ENCODE measurements at regions not wholly inside any gene's neighbourhood (a gene's known extent, or its start where the extent isn't known, plus 50 kb on each side); places are given as distances from the start of the nearest gene placed in this dataset.

DNA sequence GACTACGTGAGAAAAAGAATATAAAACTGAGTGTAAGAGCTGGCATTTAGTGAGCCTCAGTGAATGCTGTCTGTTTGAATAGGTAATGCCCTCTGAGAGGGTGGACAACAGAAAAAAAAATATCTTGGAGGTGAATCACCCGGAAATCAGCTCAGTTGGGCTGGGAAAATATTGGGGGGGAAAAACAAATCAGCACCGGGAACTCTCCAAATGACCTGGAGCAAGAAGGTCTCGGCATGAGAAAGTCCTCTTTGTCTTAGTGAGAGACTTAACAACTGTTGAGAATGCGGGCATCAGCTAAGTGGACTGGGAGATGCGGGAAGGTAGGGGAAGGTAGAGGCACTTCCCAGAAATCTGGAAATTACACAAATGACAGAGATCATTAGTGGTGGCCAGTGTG lies 109.4 kb upstream of the POU3F3 start:
- no peak overlapping the region for H3K27ac Mint-ChIP-seq
- no peak for DNase-seq
- no peaks in the 10 kb centered on the region for H3K36me3 Mint-ChIP-seq
- CTCF ChIA-PET = no interaction called here
- H3K9me3 Mint-ChIP-seq = no peaks in the 10 kb centered on the region
- H3K27me3 Mint-ChIP-seq = no peaks in the 10 kb centered on the region
- H3K4me1 Mint-ChIP-seq = no peaks in the 10 kb centered on the region
- no peak overlapping the region for H3K4me3 Mint-ChIP-seq

DNA sequence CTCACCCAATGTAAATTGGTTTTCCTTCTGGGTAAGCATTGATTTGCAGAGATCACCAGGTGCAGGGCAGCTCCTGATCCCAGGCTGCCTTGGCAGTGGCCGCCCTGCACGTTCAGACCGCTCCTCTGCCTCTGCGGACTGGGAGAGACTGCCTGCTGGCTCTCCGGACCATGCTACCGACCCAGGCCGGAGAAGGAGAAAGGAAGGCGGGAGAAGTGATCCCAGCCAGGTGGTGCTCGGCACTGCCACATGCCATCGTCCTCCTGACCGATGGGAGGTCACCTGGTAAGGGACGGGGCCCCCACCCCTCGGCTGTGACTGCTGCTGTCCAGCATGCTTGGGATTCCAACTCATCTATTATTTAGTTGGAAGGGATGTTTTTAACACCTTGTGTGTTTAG lies 108.1 kb upstream of the POU3F3 start:
- DNase-seq = no peak
- H3K27ac Mint-ChIP-seq = no peak overlapping the region
- H3K36me3 Mint-ChIP-seq = no peaks in the 10 kb centered on the region
- no peaks in the 10 kb centered on the region for H3K27me3 Mint-ChIP-seq
- no peak overlapping the region for H3K4me3 Mint-ChIP-seq
- CTCF ChIA-PET = no interaction called here
- no peaks in the 10 kb centered on the region for H3K9me3 Mint-ChIP-seq
- H3K4me1 Mint-ChIP-seq = no peaks in the 10 kb centered on the region

DNA sequence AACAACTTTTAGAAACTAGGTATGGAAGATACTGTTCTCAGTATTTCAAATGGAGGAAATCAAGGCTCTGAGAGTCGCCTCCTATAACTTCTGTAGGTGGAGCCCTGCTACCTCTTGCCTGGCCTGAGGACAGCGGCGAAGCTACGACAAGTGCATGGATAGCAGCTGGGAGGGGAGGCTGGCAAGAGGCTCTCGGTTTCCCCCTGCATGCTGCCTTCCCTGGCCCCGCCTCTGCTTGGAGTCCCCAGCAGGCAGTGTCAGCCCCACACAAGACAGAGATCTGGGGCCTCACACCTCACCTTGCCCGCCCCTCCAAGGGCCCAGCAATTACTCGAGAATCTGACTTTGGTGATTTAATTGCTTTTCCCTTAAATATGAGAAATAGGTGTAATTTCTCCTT lies 107.6 kb upstream of the POU3F3 start:
- H3K9me3 Mint-ChIP-seq = no peaks in the 10 kb centered on the region
- no peaks in the 10 kb centered on the region for H3K36me3 Mint-ChIP-seq
- DNase-seq = no peak
- CTCF ChIA-PET = no interaction called here
- no peaks in the 10 kb centered on the region for H3K4me1 Mint-ChIP-seq
- H3K27me3 Mint-ChIP-seq = no peaks in the 10 kb centered on the region
- H3K4me3 Mint-ChIP-seq = no peak overlapping the region
- H3K27ac Mint-ChIP-seq = no peak overlapping the region

DNA sequence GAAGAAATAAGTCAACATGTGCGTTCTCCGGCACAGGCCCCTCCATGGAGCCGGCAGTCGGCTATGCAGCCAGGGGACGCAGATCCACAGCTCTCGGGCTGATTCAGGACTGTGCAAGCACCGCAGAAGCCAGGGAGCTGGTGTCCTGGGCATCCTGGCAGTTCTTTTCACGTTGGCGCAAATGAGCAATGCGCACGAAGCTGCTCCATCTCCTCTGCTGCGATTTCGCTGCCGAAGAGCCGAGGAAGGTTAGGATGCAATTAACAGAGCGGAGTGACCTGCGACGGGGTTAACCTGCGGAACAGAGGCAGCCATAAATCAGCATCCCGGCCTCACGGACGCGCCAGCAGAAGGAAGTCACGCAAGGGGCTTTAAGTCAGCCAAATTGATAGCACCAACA lies 107.1 kb upstream of the POU3F3 start:
- CTCF ChIA-PET = no interaction called here
- Mint-ChIP-seq H3K9me3 (no peaks in the 10 kb centered on the region), H3K27ac (no peak overlapping the region), H3K4me3 (no peak overlapping the region), H3K36me3 (no peaks in the 10 kb centered on the region), H3K4me1 (no peaks in the 10 kb centered on the region), H3K27me3 (no peaks in the 10 kb centered on the region)
- DNase-seq = no peak

DNA sequence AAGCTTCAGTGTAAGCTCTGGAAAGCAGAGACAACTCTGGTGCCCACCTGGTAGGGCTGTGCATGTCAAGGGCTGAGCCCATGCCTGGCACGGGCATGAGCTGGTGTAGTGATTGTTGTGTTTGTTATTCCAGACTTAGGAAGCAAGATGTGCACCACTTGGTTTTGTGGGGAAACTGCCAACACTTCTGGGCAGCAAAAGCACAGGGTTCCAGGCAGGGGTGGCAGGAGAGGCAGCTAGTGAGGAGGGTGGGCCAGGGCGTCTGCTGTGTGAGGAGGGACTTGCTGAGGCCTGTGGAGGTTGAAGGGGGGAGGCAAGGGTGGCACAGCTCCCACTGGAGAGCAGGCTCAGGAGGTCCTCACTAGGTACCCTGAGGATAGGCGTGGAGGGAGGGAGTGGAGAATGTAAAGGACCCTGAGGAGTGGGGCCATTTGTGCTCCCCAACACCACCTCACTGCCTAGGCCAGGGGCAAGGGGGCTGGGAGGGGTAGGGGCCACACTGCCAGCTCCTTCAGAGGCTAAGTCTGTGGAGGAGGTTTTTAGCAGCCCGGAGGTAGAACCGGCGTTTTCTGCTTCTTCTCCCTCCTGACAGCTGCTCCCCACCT lies 104.0 kb upstream of the POU3F3 start:
- CTCF ChIA-PET = no interaction called here

DNA sequence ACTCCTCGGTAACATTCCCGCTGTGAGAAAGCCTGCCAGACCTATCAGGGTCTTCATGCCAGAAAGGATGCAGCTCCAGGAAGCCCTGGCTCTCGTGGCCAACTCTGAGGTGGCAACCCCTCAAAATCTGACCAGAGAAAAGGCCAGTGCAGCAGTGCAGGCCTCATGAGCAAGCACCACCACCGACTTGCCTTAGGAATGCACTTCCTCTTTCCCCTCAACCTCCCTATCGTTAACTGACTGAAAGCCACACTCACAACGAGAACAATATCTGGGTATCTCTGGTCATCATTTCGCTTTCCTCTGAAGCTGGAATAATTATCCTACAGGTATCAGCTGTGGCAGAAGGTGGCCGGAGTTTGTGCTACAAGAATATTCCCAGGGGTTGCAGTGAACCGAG lies 101.4 kb upstream of the POU3F3 start:
- DNase-seq = no peak
- CTCF ChIA-PET = no interaction called here
- H3K4me3 Mint-ChIP-seq = no peak overlapping the region
- peaks cover 8% of the 10 kb centered on the region for H3K27me3 Mint-ChIP-seq
- H3K27ac Mint-ChIP-seq = no peak overlapping the region
- no peaks in the 10 kb centered on the region for H3K4me1 Mint-ChIP-seq
- H3K36me3 Mint-ChIP-seq = no peaks in the 10 kb centered on the region
- no peaks in the 10 kb centered on the region for H3K9me3 Mint-ChIP-seq

More for the DNA sequence above, 104.0 kb upstream of the POU3F3 start:
- no peaks in the 10 kb centered on the region for H3K36me3 Mint-ChIP-seq
- H3K9me3 Mint-ChIP-seq = no peaks in the 10 kb centered on the region
- H3K27ac Mint-ChIP-seq = no peak overlapping the region
- no peak for DNase-seq
- no peak overlapping the region for H3K4me3 Mint-ChIP-seq
- no peaks in the 10 kb centered on the region for H3K4me1 Mint-ChIP-seq
- H3K27me3 Mint-ChIP-seq = peaks cover 3% of the 10 kb centered on the region

DNA sequence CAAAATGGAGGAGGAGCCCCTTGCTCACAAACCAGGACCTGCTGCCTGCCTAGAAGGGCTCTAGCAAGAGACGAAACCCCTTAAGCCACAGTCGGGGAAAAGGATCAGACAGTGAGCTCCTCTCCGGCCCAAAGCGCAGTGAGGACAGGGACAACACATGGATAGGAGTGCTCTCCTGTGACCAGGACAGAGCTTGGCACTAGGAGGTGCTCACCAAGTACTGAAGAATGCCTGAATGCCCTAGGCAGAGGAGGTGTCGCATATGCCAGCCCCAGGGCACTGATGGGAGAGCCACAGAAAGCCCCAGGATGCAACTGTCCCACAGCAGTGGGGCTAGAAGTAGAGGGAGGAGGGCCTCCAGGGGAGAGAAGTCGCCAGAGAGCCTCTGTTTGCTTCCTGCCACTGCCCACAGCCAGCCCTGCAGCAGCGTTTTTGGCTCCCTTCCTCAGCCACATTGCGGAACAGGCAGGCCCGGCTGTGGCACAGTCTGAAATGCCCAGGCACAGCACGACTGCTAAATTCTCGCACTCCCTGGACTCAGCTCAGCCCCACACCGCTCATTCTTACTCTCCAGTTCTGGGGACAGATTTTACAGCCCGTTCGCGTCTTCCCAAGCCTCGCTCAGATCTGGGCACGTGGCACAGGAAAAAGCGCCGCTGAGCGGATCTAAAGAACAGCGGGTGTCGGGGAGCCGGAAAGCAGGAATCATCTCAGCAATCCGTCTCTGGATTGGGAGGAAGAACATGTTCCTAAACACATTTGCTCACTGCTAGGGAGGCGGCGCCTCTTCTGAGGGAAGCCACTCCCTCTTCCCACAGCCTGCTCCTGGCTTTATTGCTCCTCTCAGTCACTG lies 98.7 kb upstream of the POU3F3 start:
- peaks cover 8% of the 10 kb centered on the region for H3K27me3 Mint-ChIP-seq
- H3K4me1 Mint-ChIP-seq = no peaks in the 10 kb centered on the region
- no peak for DNase-seq
- CTCF ChIA-PET = no interaction called here
- no peak overlapping the region for H3K27ac Mint-ChIP-seq
- H3K4me3 Mint-ChIP-seq = no peak overlapping the region
- H3K36me3 Mint-ChIP-seq = no peaks in the 10 kb centered on the region
- H3K9me3 Mint-ChIP-seq = no peaks in the 10 kb centered on the region

DNA sequence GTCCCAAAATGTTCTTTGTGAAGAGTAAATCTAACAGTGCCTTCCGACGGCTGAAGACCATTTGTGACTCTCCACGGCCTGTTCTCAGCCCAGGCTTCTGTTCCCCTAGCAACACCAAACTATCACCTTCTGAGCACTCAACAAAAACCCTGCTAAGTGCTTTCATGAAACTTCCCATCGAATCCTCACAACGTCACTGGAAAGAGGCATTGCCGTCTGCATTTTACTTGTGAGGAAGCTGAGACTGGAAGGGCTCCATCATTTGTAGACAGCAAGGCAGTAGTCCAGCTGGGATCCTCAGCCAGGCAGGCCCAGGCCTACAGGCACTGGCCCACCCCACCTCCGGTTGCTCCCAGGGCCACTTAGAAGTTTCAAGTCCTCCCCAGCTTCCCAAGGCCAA lies 97.8 kb upstream of the POU3F3 start:
- Mint-ChIP-seq H3K4me3 (no peak overlapping the region), H3K36me3 (no peaks in the 10 kb centered on the region), H3K4me1 (no peaks in the 10 kb centered on the region), H3K27me3 (peaks cover 11% of the 10 kb centered on the region), H3K27ac (no peak overlapping the region), H3K9me3 (no peaks in the 10 kb centered on the region)
- CTCF ChIA-PET = no interaction called here
- no peak for DNase-seq

DNA sequence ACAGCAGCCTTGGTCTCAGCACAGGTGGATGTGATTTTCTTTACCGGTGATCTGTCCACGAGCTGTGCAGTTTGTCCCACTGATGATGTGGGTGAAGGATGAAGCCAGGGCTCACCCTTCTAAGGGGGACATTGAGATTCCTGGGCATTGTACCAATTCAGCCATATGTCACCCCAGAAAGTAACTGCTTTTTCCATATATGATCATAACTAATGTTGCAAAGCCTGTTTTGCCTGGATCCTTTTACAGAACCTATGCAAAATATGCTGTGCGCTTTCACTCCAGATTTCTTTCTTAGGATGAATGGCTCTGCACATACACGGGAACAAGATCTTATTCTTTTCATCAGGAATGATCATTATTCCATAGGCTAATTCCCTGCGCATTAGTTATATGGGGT lies 96.9 kb upstream of the POU3F3 start:
- H3K27me3 Mint-ChIP-seq = peaks cover 11% of the 10 kb centered on the region
- no peaks in the 10 kb centered on the region for H3K9me3 Mint-ChIP-seq
- DNase-seq = no peak
- no peaks in the 10 kb centered on the region for H3K36me3 Mint-ChIP-seq
- no peaks in the 10 kb centered on the region for H3K4me1 Mint-ChIP-seq
- H3K27ac Mint-ChIP-seq = no peak overlapping the region
- CTCF ChIA-PET = no interaction called here
- no peak overlapping the region for H3K4me3 Mint-ChIP-seq

DNA sequence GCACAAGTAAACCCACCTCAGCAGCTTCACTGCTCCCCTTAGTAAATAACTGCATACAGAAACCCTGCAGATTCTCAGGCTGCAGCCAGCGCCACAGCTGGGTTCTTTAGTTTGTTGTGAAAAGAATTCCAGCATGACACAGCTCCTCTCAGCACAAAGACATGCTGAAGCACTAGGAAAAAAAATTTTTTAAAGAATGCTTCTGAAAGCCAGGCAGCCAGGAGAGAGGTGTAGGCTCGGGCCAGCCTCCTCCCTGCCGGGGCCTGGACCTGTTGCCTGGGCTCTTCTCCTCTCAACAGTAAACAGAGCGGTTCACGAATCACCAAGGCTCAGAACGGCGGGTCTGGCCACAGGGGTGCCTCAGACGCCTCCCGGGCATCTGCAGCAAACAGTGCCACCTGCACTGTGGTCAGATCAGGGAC lies 95.7 kb upstream of the POU3F3 start:
- Mint-ChIP-seq H3K27me3 (peaks cover 11% of the 10 kb centered on the region), H3K27ac (no peak overlapping the region), H3K4me3 (no peak overlapping the region), H3K4me1 (no peaks in the 10 kb centered on the region), H3K9me3 (no peaks in the 10 kb centered on the region), H3K36me3 (no peaks in the 10 kb centered on the region)
- CTCF ChIA-PET = no interaction called here
- no peak for DNase-seq

DNA sequence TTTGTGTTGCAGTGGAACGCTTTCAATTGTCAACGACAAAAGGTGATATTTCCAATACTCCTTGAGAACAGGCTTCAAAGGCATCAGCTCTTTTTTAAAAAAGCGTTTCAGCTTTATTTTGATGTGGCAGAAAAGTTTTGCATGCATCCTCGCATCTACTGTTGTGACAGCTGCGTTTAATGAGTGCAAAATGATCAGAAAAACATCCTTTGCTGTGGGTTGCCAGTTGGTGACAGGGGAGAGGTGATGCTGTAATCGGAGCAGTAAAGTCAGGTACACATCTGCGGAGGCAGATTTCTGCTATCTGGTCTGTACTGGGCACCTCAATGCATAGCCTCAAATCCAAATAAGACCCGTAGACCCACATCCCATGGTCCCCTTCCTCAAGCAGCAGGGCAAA lies 91.9 kb upstream of the POU3F3 start:
- no peak for DNase-seq
- CTCF ChIA-PET = interaction anchor here (1.2 kb wide), 1 partner anchor 34 kb away, joined by 3 read pairs; no protein-coding TSS in a partner anchor
- no peaks in the 10 kb centered on the region for H3K36me3 Mint-ChIP-seq
- no peaks in the 10 kb centered on the region for H3K4me1 Mint-ChIP-seq
- H3K27me3 Mint-ChIP-seq = peaks cover 7% of the 10 kb centered on the region
- H3K4me3 Mint-ChIP-seq = no peak overlapping the region
- H3K9me3 Mint-ChIP-seq = no peaks in the 10 kb centered on the region
- H3K27ac Mint-ChIP-seq = no peak overlapping the region

DNA sequence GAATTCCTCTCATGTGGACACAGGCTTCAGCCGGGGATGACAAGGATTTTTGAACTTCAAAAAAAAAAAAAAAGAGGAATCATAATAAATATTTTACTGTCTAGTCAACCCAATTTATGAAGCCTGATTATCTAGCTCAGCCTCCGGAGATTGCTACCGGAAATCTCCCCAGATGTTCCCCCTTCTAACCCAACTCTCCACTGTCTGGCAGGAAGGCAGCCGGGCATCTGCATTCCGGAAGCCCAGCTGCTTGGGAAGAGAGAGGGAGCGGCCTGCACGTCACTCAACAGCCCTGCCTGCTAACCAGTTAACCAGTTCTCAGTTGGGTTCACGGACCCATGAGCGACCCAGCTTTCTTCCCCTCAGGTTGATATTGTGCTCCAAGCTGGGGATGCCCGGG lies 87.2 kb upstream of the POU3F3 start:
- DNase-seq = no peak
- CTCF ChIA-PET = no interaction called here
- H3K4me3 Mint-ChIP-seq = no peak overlapping the region

DNA sequence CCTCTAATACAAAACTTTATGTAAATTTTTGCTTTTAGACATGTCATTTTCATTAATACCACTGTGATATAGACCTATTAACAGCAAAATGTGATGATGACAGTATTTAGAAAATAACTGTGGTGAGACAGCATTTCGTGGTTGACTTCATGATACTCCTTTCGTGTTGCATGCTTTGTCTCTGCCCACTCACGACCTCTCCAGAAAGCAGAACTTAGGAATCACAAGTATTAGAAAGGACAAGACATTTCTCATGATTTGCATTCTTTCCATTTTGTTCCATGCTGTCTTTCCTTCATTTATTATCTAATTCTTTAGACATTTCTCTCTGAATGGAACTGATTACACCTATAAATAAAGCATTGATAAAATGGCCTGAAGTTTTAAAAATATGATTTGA lies 85.2 kb upstream of the POU3F3 start:
- no peaks in the 10 kb centered on the region for H3K4me1 Mint-ChIP-seq
- H3K27me3 Mint-ChIP-seq = peaks cover 8% of the 10 kb centered on the region
- CTCF ChIA-PET = no interaction called here
- DNase-seq = no peak
- no peaks in the 10 kb centered on the region for H3K9me3 Mint-ChIP-seq
- no peaks in the 10 kb centered on the region for H3K36me3 Mint-ChIP-seq
- no peak overlapping the region for H3K27ac Mint-ChIP-seq
- H3K4me3 Mint-ChIP-seq = no peak overlapping the region

More for the DNA sequence above, 87.2 kb upstream of the POU3F3 start:
- no peak overlapping the region for H3K27ac Mint-ChIP-seq
- H3K9me3 Mint-ChIP-seq = no peaks in the 10 kb centered on the region
- H3K27me3 Mint-ChIP-seq = peaks cover 7% of the 10 kb centered on the region
- H3K4me1 Mint-ChIP-seq = no peaks in the 10 kb centered on the region
- H3K36me3 Mint-ChIP-seq = no peaks in the 10 kb centered on the region

DNA sequence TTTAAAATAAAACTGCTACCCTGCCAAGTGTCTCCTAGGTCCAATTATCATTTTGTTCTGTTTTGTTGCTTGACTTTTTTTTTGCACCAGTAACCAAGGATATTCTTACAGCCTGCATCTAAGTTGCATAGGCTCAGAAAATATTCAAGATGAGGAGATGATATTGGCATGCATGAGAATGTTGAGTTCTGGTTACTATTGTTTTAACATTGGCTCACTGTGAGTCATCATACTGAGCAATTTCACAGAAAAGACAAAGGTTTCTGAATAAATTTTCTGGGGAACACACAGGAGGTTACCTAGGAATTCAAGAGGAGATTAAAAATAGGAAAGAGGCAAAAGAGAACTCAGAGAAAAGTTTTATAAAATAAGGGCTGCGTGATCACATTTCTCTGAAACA lies 84.8 kb upstream of the POU3F3 start:
- H3K36me3 Mint-ChIP-seq = no peaks in the 10 kb centered on the region

DNA sequence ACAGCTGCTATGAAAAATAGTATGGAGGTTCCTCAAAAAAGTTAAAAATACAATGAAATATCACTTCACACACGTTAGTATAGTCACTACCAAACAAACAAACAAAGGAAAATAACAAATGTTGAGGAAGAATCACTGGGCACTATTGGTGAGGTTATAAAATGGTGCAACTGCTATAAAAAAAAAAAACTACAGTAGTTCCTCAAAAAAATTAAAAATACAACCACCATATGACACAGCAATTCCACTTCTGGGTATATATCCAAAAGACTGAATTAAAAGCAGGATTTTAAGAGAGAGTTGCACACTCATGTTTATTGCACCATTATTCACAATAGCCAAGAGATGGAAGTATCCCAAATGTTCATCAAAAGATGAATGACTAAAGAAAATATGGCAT lies 80.9 kb upstream of the POU3F3 start:
- Mint-ChIP-seq H3K9me3 (no peaks in the 10 kb centered on the region), H3K36me3 (no peaks in the 10 kb centered on the region), H3K4me1 (no peaks in the 10 kb centered on the region), H3K27ac (no peak overlapping the region), H3K4me3 (no peak overlapping the region), H3K27me3 (peaks cover 4% of the 10 kb centered on the region)
- CTCF ChIA-PET = no interaction called here
- no peak for DNase-seq

More for the DNA sequence above, 84.8 kb upstream of the POU3F3 start:
- no peak for DNase-seq
- Mint-ChIP-seq H3K27me3 (peaks cover 8% of the 10 kb centered on the region), H3K27ac (no peak overlapping the region), H3K4me3 (no peak overlapping the region), H3K9me3 (no peaks in the 10 kb centered on the region), H3K4me1 (no peaks in the 10 kb centered on the region)
- CTCF ChIA-PET = no interaction called here
